GM12892 (cell line): ENCODE measurements at regions not wholly inside any gene's neighbourhood (a gene's known extent, or its start where the extent isn't known, plus 50 kb on each side); places are given as distances from the start of the nearest gene placed in this dataset.

ENCODE experiments used
- POLR2A ChIP-seq: IDR thresholded peaks from 2 replicates; pipeline ENCODE4 v1.6.1; 2011; ENCODE audit warnings: low read depth, low read length, control low read depth
- POLR2AphosphoS5 ChIP-seq: IDR thresholded peaks from 2 replicates; pipeline ENCODE4 v1.6.1; 2011; ENCODE audit warnings: low read depth, low read length, control low read depth
- TAF1 ChIP-seq: IDR thresholded peaks from 2 replicates; pipeline ENCODE4 v1.6.1; 2011; ENCODE audit warnings: low read depth, mild to moderate bottlenecking, control low read depth, low read length, borderline replicate concordance

- TF ChIP-seq POLR2A (no peak), POLR2AphosphoS5 (no peak), TAF1 (no peak)
Measured at GRCh38 chr6:114824409-114824808, 481.6 kb upstream of the HS3ST5 start.
